ENCODE measurements at regions not wholly inside any gene's neighbourhood (a gene's known extent, or its start where the extent isn't known, plus 50 kb on each side); places are given as distances from the start of the nearest gene placed in this dataset.

GRCh38 chr5:176737746-176738636 is 72.4 kb upstream of the UNC5A start:
- Histone ChIP-seq H2AFZ (ENCODE audit: control insufficient read depth, low read length) (no peak overlapping the region), H3K9ac (ENCODE audit: control insufficient read depth, extremely low read depth, insufficient read depth, low read length) (no peak overlapping the region), H3K4me1 (ENCODE audit: control insufficient read depth, extremely low read depth, insufficient read depth, low read length) (peaks cover 2% of the 10 kb centered on the region), H3K9me3 (ENCODE audit: control insufficient read depth, low read depth, low read length) (no peaks in the 10 kb centered on the region), H4K20me1 (ENCODE audit: control insufficient read depth, extremely low read depth, insufficient read depth, low read length) (no peaks in the 10 kb centered on the region), H3K9me1 (ENCODE audit: control insufficient read depth, extremely low read depth, insufficient read depth, low read length) (no peaks in the 10 kb centered on the region), H3K27ac (ENCODE audit: control insufficient read depth, insufficient read depth, low read length) (no peak overlapping the region), H3K4me3 (ENCODE audit: control insufficient read depth in 2 of 3, extremely low read depth in 1 of 3, insufficient read depth in 2 of 3, low read depth in 1 of 3, low read length in 3 of 3) (no peak overlapping the region), H3K36me3 (ENCODE audit: control insufficient read depth in 2 of 2, extremely low read depth in 1 of 2, insufficient read depth in 2 of 2, low read length in 2 of 2) (no peaks in the 10 kb centered on the region), H3K79me2 (ENCODE audit: control insufficient read depth, insufficient read depth, low read length) (no peaks in the 10 kb centered on the region), H3K27me3 (ENCODE audit: control insufficient read depth, extremely low read depth, insufficient read depth, low read length) (peaks cover 52% of the 10 kb centered on the region), H3K4me2 (ENCODE audit: control insufficient read depth, extremely low read depth, insufficient read depth, low read depth, low read length) (no peak overlapping the region)
- DNase-seq (ENCODE audit: low read depth, low spot score) (no peak), FAIRE-seq (no peak)
- dilution Hi-C loops (cut with MboI; ENCODE audit: extremely low pct_ligation_motif_present, low sequenced_read_pairs): no loop called here
- TF ChIP-seq CTCF (optimal IDR thresholded peaks at IDR 0.05 in 1 of 3, IDR thresholded peaks at IDR 0.05 in 1 of 3, conservative IDR thresholded peaks at IDR 0.05 in 1 of 3; ENCODE audit: extremely low read depth in 1 of 3, insufficient read depth in 2 of 3, low read length in 3 of 3) (no peak), EZH2 (IDR thresholded peaks at IDR 0.05; ENCODE audit: low read length) (no peak)

GRCh38 chr5:176738637-176739250 is 71.6 kb upstream of the UNC5A start:
- Histone ChIP-seq H4K20me1 (ENCODE audit: control insufficient read depth, extremely low read depth, insufficient read depth, low read length) (no peaks in the 10 kb centered on the region), H3K4me2 (ENCODE audit: control insufficient read depth, extremely low read depth, insufficient read depth, low read depth, low read length) (no peak overlapping the region), H3K9ac (ENCODE audit: control insufficient read depth, extremely low read depth, insufficient read depth, low read length) (no peak overlapping the region), H3K4me3 (ENCODE audit: control insufficient read depth in 2 of 3, extremely low read depth in 1 of 3, insufficient read depth in 2 of 3, low read depth in 1 of 3, low read length in 3 of 3) (no peak overlapping the region), H3K4me1 (ENCODE audit: control insufficient read depth, extremely low read depth, insufficient read depth, low read length) (peaks cover 2% of the 10 kb centered on the region), H3K27ac (ENCODE audit: control insufficient read depth, insufficient read depth, low read length) (no peak overlapping the region), H3K79me2 (ENCODE audit: control insufficient read depth, insufficient read depth, low read length) (no peaks in the 10 kb centered on the region), H3K9me3 (ENCODE audit: control insufficient read depth, low read depth, low read length) (no peaks in the 10 kb centered on the region), H3K36me3 (ENCODE audit: control insufficient read depth in 2 of 2, extremely low read depth in 1 of 2, insufficient read depth in 2 of 2, low read length in 2 of 2) (no peaks in the 10 kb centered on the region), H3K9me1 (ENCODE audit: control insufficient read depth, extremely low read depth, insufficient read depth, low read length) (no peaks in the 10 kb centered on the region), H3K27me3 (ENCODE audit: control insufficient read depth, extremely low read depth, insufficient read depth, low read length) (peaks cover 60% of the 10 kb centered on the region), H2AFZ (ENCODE audit: control insufficient read depth, low read length) (no peak overlapping the region)
- TF ChIP-seq CTCF (optimal IDR thresholded peaks at IDR 0.05 in 1 of 3, IDR thresholded peaks at IDR 0.05 in 1 of 3, conservative IDR thresholded peaks at IDR 0.05 in 1 of 3; ENCODE audit: extremely low read depth in 1 of 3, insufficient read depth in 2 of 3, low read length in 3 of 3) (no peak), EZH2 (IDR thresholded peaks at IDR 0.05; ENCODE audit: low read length) (no peak)
- no peak for DNase-seq (ENCODE audit: low read depth, low spot score)
- no peak for FAIRE-seq
- dilution Hi-C loops (cut with MboI; ENCODE audit: extremely low pct_ligation_motif_present, low sequenced_read_pairs): no loop called here

Data from keratinocyte (primary cell).